IPS DF 19.7 (cell line): ENCODE measurements at regions not wholly inside any gene's neighbourhood (a gene's known extent, or its start where the extent isn't known, plus 50 kb on each side); places are given as distances from the start of the nearest gene placed in this dataset.
"Not testable (repeated sequence)": the region's sequence is repeated elsewhere in the genome, so short reads cannot be mapped to it uniquely, and the experiment has no call there.

Experiments used
- DNase-seq: peaks from one replicate; pipeline ENCODE4 v3.0.0-alpha.2; 2013; ENCODE audit warnings: low read depth, low spot score

GRCh38 chr10:78411716-78412115, 378.1 kb downstream of the RPS24 start:
- no peak for DNase-seq

- DNase-seq: no peak
Observed at GRCh38 chr10:78412605-78413004, 378.9 kb downstream of the RPS24 start.

DNA sequence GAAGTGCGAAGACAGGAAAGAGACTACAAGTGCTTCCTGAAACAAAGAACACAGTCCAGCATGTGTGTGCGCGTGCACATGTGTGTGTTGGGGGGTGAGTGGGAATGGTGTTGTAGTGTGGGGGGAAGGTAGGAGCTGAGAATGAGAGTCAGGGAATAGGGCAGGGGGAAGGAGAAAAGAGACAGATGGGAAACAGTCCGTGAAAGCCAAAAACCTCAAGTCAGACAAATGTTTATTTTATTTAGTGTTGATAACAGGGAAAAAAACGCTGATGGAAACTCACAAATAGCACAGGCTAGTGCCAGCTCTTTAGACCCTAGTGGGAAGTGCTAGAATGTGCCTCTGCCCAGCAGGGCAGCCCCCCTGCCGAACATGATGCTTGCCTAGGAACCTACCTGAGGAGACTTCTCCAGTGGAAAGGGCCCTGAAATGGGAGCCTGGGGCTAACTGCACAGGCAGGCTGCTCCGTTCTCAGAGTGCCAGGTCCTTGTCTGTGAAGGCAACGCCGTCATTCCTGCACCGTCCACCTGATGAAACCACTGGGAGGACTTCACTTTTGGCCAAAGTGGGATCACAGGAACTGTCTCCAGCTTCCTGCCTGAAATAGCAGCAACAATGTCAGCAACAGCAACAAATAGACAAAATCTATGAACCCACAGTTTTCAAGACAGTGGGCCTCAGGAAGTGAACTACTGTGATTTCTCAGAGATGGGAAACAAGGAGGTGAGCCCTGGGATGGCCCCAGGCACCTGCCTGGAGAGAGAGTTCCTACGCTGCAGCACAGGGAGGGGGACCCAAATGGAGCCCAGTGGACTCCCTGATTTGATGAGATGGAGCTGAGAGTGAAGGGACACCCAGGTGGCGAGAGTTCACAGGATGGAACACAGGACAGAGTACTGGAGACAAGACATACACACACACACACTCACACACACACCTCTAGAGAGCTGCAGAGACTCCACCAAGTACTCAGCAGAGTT, 379.7 kb downstream of the RPS24 start:
- no peak for DNase-seq

DNA sequence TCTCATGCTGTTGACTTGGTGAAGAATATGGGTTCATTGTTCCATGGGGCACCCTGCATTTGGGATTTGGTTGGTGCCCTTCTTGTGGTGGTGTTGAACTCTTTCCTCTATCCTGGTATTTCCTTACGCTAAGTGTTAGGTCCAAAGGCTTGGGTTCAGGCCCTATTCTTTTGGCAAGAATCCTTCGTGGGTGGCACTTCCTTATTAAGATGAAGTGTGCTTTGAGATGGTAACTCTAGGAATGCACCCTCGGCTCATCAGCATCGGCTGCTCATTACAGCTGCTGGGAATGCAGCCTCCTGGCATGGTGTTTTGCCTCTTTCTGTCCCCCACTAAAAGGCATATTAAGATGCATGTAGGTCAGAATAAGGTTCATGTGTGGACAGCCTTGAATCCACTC, 380.7 kb downstream of the RPS24 start:
- DNase-seq: no peak

- DNase-seq: no peak
Observed at GRCh38 chr10:78415111-78415510, 381.4 kb downstream of the RPS24 start.

- no peak for DNase-seq
Observed at GRCh38 chr10:78416031-78417011, 382.7 kb downstream of the RPS24 start.

DNA sequence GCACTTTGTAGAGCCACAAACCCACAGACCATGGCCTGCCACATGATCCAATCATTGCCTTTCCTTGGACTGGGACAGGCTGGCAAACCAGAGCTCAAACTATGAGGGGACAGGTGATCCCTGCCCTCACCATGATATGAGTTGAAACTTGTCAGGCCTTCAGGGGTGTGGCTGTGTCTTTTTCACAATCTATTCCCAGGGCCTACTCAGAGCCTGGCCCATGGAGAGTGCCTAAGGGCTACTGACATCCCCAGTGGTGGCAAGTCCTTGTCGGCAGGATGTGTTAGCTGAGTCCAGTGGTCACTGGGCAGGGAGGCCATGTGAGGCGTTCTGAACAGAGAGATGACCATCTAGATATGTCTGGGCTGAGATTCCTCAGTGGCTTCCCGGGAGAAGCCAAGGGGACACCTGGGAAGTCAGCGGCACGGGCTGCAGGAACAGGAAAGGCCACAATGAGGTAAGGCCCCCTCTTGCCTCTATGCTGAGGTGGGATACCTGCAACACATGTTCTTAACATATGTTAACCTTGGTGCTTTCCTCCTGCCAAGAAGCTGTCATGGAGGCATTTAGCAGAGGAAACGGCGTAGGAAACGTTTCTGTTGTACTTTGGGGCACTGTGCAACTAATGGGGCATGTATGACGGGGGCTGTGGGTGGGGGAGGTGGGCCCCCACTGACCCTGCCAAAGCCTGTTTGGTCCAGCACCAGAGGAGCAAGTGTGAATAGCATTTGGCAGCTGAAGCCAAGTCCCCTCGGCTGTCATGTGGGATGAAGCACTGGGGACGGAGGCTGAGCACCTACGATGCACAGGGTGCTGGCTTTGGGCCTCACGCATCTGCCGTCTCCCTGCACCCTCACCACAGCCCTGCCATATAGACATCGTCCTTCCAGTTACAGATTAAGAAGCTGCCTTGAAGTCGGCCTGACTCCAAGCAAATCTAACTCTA, 384.0 kb downstream of the RPS24 start:
- DNase-seq: no peak

GRCh38 chr10:78419481-78420265, 386.0 kb downstream of the RPS24 start:
- DNase-seq: no peak

DNA sequence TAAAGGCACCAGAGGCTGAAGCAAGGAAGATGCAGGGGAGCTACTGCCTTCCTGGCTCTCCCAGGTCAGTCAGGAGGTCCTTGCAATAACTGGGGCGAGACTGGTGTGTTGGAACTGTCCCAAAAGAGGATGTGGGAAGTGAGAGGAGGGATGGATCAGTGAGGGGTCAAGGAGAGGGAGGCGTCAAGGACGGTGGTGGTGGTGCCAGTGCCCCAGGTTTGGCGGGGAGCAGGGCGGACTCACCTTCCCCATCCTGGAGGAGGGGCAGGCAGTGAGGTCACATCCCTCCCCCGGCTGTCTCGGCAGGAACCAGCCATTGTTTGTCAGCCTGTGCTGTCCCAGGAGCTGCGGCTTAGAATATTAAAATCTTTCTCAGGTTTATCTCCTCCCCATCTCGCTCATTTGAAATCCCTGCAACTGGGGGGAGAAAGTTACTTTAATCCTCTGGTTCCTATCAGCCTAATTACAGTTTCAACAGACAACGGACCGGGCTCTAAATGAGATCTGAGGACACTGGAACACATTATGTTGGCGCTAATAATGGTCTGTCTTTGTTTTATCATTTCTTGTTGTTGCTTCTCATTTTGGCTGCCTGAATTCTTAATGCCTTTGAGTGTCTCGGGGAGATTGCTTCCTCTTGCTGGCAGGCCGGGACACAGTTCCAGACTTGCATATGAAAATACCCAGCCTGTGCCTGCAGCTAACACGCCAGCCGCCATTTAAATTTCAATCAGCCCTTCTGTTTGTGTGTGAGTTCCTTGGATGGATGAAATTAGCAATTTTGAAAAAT, 387.5 kb downstream of the RPS24 start:
- no peak for DNase-seq

GRCh38 chr10:78424050-78424449, 390.4 kb downstream of the RPS24 start:
- DNase-seq: not testable (repeated sequence)

GRCh38 chr10:78424723-78425122, 391.1 kb downstream of the RPS24 start:
- no peak for DNase-seq

DNA sequence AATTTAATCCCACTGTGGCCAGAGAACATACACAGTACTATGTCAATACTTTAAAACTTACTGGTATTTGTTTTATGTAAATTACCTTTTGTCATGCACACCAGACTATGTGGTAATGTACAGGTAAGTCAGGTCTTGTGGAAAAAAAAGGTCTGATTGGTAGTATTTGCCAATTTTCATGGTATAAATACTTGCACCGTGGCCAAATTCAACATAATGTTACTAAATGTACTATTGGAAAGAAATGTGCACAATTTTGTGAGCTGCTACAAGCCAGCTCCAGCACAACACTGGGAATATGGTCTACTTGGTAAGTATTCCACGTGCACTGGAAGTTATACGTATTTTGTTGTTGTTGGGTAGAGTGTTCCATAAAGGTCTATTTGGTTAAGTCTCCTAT, 392.5 kb downstream of the RPS24 start:
- DNase-seq: no peak

DNA sequence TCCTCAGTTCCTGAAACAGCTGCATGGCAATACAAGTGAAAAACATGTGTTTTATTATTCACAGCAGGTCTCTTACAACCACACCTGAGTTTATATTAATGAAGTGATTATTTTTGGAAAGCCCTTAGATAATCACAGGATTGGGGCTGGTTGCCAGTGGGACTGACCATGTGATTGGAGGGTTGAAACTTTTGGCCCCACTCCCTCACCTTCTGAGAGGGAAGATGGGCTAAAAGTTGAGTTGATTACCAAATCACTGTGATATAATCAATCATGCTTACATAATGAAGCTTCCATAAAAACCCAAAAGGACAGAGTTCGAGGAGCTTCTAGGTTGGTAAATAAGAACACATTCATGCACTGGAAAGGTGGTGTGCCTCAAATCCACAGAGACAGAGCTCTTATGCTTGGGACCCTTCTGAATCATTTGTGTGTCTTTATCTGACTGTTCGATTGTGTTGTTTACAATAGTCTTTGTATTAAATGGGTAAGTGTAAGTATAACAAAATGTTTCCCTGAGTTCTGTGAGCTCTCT, 393.9 kb downstream of the RPS24 start:
- DNase-seq: no peak

DNA sequence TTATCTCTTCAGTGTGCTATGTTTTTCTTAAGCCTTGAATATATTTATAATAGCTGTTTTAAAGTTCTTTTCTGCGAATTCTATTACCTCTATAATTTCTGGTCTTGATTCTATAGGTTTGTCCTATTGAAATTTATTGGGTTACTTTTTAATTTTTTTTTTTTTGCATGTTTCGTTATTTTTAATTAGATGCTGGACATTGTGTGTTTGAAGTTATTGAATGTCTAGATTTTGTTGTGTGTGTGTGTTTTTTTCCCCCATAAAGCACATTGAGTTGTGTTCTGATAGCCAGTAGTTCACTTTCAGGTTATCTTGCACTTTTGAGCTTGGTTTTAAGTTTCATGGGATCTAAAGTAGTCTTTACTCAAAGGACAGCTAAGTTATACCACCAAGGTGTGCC, 394.9 kb downstream of the RPS24 start:
- no peak for DNase-seq

- no peak for DNase-seq
Observed at GRCh38 chr10:78429984-78430383, 396.3 kb downstream of the RPS24 start.

DNA sequence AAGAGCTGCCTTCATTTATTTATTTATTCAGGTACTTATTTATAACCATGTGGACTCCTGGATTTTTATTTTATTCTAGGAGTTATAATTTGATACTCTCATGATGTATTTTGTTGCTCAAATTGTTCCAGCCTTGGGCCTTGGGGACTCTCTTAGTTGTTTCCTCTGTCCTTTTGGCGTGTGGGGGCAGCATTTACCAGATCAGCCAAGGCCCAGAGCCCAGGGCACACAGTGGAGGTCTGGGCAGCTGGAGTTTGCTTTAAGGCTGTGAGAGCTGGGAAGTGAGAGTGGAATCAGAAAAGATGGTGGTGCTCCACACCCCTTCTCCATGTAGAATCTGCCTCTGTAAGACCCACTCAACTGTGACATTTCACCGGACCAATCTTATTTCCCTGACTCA, 398.9 kb downstream of the RPS24 start:
- DNase-seq: no peak

- no peak for DNase-seq
Observed at GRCh38 chr10:78433076-78433595, 399.5 kb downstream of the RPS24 start.

DNA sequence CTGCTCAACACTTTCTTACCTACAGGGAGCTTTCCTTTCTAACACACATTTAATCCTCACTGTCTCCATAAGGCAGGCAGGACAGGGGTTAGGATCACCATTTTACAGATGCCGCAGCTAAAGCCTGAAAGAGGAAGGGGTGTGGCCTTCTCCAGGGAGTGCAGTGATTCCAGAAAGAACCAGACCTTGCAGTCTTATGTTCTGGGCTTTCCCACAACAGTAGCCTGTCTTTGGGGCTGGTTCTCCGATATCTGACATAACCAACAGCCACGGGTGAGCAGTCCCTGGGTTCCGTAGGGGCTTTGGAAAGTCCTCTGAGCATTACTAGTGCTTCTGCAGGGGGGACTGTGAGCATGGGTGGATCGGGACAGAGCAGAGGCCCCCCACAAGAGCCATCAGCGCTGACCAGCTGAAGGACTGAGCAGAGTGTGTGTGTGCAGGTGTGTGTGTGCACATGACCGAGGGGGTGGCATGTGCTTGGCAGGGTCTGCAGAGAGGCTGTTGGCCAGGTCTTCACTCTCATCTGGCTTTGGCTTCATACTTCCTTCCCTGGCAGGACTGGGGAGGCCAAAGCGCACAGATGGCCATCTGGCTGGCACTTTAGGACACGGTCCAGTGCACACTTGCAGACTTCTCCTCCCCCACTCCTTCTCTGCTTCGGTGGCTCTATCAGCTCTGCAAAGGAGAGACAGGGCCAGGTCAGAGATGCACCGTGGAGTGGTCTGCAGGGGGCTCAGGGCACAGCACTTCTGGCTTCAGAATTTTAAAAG, 400.3 kb downstream of the RPS24 start:
- DNase-seq: no peak
